GM12892 (cell line): ENCODE measurements at regions not wholly inside any gene's neighbourhood (a gene's known extent, or its start where the extent isn't known, plus 50 kb on each side); places are given as distances from the start of the nearest gene placed in this dataset.

Source experiments
- POLR2AphosphoS5 ChIP-seq: IDR thresholded peaks from 2 replicates; pipeline ENCODE4 v1.6.1; 2011; ENCODE audit warnings: low read depth, low read length, control low read depth
- TAF1 ChIP-seq: IDR thresholded peaks from 2 replicates; pipeline ENCODE4 v1.6.1; 2011; ENCODE audit warnings: low read depth, mild to moderate bottlenecking, control low read depth, low read length, borderline replicate concordance

DNA sequence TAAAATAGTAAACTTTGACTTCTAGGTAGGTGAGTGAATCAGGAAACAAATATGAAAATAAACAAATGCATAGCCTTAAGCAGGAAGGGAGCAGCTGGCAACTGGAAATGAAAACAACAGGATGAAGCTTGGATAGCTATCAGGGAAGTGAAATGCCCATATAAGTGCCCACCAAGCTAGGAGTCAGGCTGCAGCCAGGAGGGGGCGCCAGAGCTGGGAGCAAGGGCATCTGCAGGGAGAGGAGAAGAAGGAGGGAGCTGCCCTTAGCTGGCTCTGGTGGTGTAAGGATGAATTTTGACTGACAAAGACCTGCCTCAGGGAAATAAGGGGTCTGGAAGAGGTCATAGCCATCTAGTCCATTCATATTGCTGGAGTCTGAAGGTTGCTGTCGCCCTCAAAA lies 298.3 kb downstream of the TDRD15 start:
- TF ChIP-seq POLR2AphosphoS5 (no peak), TAF1 (no peak)
